HG02973 (cell line): ENCODE measurements at regions not wholly inside any gene's neighbourhood (a gene's known extent, or its start where the extent isn't known, plus 50 kb on each side); places are given as distances from the start of the nearest gene placed in this dataset.
"Not testable (repeated sequence)": the region's sequence is repeated elsewhere in the genome, so short reads cannot be mapped to it uniquely, and the experiment has no call there.

Source experiments
- ATAC-seq: cut with Tn5 transposase; IDR thresholded peaks from one replicate; pipeline ENCODE4 v1.9.1; 2021; ENCODE audit warnings: moderate library complexity; ENCODE audit not compliant: unreplicated experiment

DNA sequence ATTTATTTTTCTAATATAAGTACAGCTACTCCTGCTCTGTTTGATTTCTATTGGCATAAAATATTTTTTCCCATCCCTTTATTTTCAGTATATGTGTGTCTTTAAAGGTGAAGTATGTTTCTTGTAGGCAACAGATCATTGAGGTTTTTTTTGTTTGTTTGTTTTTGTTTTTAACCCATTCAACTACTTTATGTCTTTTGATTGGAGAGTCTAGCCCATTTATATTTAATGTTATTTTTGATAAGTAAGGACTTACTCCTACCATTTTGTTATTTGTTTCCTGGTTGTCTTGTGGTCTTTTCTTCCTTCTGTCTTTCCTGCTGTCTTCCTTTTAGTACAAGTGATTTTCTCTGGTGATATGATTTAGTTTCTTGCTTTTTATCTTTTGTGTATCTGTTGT lies 285.1 kb upstream of the PROX1 start:
- ATAC-seq, result no peak

DNA sequence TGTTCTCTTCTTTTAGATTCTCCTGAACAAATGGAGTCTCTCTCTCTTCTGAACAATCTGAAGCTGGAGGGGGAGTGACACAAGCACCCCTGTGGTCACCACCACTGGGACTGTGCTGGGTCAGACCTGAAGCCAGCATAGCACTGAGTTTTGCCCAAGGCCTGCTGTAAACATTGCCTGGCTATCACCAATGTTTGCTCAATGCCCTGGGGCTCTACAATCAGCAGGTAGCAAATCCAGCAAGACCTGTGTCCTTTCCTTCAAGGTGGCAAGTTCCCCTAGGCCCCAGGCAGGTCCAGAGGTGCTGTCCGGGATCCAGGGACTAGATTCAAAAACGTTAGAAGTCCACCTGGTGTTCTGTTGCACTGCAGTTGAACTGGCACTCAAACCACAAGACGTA lies 282.8 kb upstream of the PROX1 start:
- ATAC-seq, result no peak

DNA sequence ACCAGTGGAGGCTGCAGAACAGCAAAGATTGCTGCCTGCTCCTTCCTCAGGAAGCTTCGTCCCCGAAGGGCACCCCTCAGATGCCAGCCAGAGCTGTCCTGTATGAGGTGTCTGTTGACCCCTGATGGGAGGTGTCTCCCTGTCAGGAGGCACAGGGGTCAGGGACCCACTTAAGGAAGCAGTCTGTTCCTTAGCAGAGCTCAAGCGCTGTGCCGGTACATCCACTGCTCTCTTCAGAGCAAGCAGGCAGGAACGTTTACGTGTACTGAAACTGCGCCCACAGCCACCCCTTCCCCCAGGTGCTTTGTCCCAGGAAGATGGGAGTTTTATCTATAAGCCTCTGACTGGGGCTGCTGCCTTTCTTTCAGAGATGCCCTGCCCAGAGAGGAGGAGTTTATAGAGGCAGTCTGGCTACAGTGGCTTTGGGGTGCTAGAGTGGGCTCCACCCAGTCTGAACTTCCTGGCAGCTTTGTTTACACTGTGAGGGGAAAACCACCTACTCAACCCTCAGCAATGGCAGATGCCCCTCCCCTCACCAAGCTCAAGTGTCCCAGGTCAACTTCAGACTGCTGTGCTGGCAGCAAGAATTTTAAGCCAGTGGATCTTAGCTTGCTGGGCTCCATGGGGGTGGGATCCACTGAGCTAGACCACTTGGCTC lies 275.8 kb upstream of the PROX1 start:
- not testable (repeated sequence) for ATAC-seq

DNA sequence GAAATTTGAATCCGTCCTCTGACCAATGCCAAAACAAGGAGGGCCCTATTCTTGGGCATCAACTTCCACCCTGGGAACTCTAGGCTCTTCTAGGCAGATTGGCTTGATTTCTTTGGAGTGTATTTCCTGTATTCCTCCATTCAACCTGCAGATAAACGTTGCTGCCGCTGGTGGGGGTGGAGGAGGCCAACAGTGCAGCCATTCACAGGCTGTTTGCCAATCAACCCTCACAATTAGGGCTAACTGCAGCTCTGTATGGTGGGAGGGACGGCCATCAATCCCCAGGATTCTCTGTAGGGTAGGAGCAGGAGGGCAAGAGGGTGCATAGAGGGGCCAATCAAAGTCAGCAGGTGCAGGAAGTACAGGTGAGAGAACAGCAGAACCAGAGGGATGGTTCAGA lies 273.1 kb upstream of the PROX1 start:
- ATAC-seq, result no peak

DNA sequence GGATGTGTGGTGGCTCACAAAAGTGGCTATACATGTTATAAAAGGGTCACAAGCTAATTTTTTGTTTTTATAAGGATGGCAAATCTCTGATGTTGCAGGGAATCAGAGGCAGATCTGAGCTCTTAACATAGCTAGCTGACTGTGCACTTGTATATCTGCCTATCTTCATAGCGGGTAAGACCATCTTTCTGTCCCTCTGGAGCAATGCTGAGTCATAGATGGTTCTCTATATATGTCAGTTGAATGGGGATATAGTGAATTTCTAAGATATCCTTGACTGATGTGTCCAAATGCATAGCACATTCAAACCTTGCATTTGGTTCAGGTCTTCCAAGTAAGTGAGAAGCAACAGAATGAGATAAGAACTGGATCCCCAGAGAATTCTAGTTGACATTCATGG lies 272.6 kb upstream of the PROX1 start:
- ATAC-seq, result no peak

DNA sequence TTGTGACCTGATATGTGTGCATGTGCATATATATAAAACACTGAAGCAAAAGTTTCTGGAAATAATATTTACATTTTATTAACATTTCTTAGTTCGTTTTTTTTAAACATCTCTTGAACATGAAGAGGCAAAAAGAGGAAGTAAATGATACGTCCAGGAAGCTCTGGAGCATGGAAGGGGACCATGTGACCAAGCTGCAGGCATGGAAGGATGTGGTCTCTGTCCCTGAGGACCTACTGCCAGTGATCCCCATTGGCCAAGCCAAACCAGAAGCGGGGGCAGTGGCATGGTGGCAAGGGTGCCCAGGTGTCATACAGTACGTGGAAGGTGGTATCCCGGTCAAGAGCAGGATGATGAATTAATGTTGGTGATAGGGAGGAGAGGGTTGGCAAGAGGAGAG lies 268.3 kb upstream of the PROX1 start:
- no peak for ATAC-seq

DNA sequence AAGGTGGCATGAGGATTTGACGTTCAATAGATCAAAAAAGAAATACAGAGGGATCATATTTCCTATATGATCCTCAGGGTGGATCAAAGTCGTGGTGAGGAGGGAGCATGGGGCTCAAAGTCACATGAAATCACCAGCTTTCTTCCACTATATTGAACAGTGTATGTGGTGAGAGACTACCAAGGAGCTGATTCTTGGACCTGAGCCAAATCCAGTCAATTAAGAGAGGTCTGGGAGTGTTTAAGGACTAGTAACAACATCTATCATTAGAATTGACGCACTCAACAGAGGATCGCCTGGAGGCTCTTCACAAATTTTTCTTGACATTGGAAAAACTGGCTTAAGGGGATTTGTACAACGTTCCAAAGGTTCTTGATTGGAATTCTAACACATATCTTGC lies 267.7 kb upstream of the PROX1 start:
- no peak for ATAC-seq

DNA sequence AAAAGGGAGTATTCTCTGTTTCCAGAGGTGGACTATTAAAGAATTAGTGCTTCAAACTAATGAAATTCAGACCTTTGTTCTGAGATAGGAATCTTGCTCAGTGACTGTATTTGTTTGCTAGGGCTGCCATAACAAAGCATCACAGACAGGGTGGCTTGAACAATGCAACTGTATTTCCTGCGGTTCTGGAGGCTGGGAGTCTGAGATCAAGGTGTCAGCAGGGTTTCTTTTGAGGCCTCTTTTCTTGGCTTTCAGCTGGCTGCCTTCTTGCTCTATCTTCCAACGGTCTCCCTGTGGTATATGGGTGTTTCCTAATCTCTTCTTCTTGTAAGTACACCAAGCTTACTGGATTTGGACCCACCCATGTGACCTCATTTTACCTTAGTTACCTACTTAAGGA lies 264.6 kb upstream of the PROX1 start:
- no peak for ATAC-seq

DNA sequence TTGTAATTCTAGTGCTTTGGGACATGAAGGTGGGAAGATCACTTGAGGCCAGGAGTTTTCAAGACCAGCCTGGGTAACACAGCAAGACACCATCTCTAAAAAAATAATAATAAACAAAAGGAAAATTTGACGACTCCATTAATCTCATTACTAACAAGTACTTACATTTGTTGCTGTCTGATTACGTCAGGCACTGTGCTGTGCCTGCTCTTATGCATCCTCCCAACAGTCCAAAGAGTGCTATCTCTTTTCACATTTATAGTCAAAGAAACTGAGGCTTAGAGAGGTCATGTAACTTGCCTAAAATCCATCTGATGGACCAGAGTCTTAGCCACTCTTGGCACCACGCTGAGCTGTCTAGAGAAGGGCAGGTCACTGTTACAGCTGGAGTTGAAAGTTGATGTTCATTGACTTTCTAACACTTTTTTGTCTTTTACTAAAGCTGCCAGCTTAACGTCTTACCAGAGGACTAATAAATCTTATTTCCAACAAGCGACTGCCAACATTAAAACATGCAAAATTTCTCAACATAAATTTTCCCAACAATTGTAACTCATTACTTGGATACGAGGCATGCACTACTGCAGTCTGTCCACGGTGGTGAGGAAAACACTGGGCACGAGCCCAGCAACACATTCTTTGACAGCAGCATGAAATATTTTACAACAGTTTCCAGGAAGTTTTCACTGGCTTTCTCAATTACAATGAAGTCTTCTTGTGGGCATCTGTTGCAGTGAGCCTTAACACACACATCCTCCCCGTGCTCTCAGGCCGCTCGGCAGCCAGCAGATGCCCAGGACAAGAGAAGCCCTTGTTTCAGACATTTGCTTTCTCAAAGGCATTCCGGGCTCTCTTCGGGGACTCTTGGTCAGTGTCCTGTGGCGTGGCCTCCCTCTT lies 262.9 kb upstream of the PROX1 start:
- ATAC-seq, result no peak

DNA sequence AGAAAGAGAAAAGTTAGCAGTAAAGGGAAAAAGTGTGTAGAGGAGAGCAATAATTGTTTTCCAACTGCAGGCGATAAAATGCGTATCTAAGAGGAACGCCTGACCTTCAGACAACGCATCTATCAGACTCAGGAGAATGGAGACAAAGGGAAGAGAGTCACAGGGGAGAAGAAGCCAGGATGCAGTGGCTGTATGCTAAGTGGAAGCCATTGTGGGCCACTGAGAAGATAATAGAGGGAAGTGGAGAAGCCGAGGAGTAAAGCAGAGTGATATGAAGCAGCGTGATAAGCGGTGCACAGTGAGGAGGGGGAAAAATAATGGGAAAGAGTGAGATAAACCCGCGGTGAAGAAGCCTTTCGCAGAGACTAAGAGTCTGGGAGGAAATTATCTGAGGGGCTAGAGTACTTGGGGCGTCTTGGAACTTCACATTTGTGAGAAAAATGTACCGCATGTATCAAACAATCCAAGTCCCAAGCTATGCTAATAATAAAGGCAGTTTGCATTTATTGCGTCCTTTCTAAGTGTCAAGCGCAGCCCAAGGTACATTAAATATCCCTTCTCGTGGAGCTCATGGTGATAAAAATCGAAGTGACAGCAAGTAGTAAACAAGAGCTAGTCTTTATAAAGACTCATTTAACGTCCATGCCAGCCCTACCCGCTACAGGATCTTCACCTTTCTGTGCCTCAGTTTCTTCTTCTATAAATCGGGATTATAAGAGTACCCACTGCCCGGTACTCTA lies 259.8 kb upstream of the PROX1 start:
- no peak for ATAC-seq

DNA sequence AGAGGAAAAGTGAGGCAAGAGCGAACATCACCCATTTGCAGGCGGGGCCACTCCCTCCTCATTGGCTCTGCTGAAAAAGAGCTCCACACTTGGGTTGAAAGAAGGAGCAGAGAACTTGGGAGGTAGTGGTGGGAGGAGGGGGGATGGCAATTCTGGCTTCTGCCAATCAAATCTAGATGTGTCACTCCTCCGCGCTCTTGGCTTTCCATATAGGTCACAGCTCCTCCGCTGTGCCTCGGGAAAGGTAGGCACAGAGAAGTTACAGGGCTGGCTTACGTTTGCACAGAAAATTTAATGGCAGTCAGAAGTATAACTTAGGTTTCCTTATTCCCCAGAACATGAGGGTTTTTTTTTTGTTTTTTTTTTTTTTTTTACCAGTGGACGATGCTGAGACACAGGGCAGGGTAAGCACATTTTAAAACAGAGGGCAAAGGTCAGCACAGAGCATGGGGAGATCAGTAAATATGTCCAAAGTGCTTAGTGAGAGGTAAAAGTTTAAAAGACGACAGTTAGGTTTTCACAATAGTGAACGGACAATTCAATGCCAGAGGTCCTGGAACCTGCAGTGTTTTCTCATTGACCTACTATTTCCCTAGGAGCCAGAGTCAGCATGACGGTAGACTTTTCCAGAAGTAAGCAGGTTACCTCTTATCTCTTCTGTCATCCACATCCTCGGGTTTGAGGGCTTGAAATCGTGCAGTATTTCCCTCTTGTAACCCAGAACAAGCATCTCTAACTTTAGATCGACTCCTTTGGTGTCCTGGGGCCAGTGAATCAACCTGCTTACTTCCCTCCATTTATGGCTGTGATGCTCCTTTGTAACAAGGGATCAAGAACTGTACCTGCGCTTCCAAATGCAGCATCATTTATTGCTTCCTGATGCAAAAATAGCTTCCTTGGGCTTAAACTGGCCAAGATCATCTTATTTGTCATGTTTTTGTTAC lies 258.9 kb upstream of the PROX1 start:
- no peak for ATAC-seq

DNA sequence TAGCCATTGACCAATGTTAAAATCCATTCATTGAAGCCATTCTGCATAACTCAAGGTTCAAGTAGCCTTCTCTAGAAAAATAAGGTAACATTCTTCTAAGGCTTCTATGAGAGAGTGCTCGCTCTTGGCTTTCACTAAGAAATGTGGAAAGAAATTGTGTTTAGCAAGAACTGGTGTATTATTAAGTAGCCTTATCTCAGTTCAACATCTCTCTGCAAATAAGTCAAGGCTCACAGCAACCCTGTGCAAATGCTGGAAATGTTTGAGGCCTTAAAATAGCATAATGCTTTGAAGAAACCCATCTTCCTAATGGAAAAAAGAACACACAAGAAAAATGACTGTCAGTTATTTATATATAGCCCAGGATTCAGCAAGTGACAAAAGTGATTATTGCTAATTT lies 254.1 kb upstream of the PROX1 start:
- no peak for ATAC-seq

DNA sequence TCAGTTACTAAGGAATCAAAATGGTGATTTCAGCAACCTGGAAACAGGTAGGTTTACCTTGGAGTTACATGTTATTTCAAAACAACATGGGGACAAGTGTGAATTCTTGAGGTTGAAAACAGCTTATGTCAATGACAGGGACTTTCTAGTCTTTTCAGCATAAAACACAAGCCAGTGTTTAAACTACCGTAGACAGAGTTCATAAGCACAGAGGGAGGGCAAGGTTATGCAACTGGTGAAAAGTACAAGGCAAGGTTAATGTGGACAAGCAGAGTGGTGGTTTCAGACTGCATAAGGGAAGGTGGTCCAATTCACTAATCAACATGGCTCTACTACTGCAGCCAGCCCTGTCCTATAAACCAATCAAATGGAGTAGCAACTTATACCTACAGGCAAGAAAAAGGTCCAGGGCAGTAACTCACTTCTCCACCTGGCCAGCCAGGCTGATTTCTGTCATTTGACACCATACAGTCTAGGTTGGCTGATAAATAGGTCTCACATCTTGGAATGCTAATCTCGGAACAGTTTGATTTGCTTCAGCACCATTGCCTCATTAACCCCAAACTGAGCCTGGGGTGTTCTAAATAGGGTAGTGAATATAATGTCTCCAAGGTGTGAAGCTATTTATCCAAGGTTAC lies 250.3 kb upstream of the PROX1 start:
- ATAC-seq, result no peak

DNA sequence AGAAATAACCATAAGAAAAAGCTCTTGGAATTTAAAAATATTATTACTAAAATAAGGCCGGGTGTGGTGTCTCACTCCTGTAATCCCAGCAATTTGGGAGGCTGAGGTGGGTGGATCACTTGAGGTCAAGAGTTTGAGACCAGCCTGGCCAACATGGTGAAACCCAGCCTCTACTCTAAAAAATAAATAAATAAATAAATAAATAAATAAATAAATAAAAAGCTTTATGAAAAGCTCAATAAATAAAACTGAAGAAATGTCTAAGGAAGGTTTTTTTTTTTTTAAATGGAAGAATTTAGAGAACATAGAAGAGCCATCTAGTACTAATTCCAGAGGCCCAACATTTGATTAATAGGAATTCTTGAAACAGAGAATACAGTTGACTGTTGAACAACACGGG lies 249.1 kb upstream of the PROX1 start:
- no peak for ATAC-seq

DNA sequence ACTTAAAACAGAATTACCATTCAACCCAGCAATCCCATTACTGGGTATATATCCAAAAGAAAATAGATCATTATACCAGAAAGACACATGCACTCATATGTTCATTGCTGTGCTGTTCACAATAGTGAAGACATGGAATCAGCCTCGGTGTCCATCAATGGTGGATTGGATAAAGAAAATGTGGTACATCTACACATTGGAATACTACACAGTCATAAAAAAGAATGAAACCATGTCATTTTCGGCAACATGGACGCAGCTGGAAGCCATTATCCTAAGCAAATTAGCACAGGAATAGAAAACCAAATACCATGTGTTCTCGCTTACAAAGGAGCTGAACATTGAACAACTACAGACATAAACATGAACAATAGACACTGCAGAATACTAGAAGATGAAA lies 244.8 kb upstream of the PROX1 start:
- ATAC-seq, result no peak

DNA sequence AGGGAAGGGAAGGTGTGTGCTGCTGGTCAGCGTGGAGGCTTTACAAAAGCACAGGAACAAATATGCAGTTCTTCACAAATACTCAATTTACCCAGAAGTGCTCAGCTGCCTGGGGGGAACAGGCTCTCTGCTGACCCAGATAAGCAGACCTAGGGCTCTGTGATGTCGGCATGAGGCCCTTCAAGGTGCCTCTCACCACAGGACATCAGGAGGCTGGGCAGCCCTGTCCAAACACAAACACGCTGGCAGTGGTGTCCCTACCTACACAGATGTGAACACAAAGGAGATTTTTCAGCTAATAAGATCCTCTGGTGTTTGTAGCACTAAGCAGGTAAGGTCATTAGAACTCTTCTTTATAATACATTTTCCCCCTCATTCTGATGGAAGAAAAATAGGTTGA lies 243.0 kb upstream of the PROX1 start:
- no peak for ATAC-seq

DNA sequence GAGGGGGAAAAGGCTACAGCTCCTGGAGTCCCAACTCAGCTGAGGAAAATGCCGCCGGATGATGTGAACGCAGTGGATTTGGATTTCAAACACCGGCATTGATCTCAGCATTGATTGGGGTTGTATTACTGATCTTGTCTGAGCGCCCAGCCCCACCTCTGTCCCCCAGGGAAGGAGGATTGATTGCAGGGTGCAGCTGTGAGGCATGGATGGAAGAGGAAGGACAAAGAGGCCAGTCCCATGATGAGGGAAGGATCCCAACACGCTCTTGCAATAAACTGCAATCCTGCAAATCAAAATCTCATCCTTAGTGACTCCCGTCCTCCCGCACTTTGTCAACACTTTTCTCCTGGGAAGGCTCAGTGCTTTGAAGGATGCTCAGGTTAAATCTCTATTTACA lies 242.3 kb upstream of the PROX1 start:
- no peak for ATAC-seq

DNA sequence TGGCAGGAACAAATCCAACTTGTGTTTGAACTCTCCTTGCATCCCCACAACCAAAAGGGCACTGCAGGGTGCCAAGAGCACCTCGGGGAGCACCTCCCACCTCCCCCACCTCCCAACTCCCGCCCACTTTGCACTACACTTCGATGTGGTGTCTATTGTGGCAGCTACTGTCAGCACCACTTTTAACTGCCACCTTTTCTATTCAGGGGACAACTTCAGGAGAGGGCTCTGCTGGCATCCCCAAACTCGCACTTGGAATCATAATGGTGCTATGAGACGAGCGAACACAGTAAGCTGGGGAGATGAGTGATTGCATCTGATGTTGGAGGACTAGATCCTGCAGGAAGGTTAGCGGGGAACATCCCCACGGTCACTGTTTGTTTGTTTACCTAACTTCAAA lies 238.2 kb upstream of the PROX1 start:
- ATAC-seq, result no peak

DNA sequence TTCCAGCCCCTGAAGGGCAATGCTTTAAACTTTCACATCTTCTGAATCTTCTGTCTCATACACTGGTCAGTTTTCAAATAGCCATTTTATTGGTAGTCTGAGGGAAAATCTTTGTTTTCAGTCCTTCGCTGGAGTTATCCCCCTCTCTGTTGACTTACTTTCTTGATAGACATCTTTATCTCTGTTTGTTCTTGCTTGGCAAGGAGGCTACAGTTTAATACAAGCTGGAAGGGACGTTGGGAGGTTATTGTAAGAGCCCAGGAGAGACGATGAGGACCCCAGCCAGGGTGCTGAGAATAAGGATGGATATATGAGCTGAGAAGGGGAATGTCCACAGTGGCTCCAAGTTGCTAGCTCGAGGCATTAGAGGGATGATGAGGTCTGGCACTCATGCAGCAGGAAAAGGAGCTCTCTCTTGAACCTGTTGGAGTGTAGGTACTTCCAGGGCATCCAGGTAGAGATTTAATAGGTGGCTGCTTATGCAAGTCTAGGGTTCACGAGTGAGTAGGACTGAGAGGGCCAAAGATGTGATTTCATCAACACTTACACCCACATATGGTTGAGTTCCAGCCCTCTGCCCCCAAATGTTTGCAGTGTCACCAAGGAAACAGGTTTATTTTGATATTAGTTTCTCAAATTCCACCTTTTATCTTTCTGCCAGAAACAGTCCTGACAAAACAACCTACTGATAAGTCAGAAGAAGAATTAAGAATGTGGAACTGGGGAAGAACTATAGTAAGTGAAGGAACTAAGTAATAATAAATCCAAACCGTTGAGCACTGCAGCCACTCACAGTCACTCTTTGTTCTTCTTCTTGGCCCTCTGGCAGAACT lies 237.3 kb upstream of the PROX1 start:
- ATAC-seq, result no peak

DNA sequence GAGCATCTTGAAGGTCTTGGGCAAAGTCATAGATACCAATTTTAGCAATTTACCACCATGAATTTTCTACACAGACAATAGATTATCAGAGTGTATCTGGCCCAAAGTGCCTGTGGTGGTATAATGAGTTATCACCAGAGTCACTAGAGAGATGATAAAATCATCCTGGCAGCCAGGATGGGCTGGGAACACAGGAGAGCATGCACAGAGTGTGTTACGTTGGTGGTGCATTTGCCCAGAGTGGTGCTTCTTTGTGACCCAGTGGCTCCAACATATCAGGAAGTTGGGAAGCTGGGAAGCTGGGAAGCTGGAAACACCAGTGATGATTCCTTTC lies 236.7 kb upstream of the PROX1 start:
- no peak for ATAC-seq
